ENCODE measurements at regions not wholly inside any gene's neighbourhood (a gene's known extent, or its start where the extent isn't known, plus 50 kb on each side); places are given as distances from the start of the nearest gene placed in this dataset.

- TF ChIP-seq CTCF (IDR thresholded peaks at IDR 0.05) = no peak
- no peak for TF ChIP-seq POLR2A (IDR thresholded peaks at IDR 0.05)
- intact Hi-C loops (cut with DNase I) = no loop called here
- H3K27ac ChIP-seq = no peak overlapping the region
- no peak overlapping the region for H3K4me3 ChIP-seq
- DNase-seq (no peak), ATAC-seq (no peak)
- H3K36me3 ChIP-seq (replicated peaks in 1 of 2; ENCODE audit: insufficient read depth in 1 of 2, low read depth in 2 of 2) = no peaks in the 10 kb centered on the region
- H3K4me1 ChIP-seq = no peaks in the 10 kb centered on the region
- no peaks in the 10 kb centered on the region for H3K9me3 ChIP-seq
- no peaks in the 10 kb centered on the region for H3K27me3 ChIP-seq
- WGBS, 2 donors = 55 to 68% methylated on average over 4 of the region's 4 CpGs
These were observed 180.4 kb upstream of the JARID2 start for GRCh38 chr6:15065261-15065989.

DNA sequence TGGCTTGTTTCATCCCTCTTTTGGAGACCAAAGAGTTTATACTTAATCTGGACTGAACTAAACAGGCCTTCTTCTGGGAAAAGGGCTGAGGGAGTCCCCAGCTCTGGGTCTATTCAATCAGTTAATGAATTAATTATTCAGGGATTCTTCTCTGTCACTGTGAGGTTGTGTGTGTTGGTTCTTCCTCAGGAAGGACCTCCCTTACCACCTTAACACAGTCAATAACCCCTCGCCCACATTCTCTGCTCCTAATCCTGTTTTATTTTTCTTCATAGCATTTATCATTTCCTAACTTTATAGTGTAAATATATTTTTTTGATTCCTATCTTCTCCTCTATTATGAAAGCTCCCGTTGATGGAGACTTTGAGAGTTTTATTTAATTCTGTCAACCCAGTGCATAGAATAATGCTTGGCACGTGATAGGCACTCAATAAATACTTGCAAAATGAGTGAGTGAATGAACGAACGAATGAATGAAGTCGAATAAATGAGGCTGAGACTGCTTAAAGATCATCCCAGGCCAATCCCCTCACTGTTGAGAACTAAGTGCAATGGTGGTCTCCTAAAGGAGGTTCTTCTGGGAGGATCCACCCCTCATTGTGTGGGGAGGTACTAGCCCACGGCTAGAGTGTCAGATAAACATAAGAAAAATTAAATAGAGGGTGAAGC is 179.6 kb upstream of the JARID2 start:
- peak overlapping the region in 2 of 4 donors; percentile 38 to 70 for H3K27ac ChIP-seq
- DNase-seq = no peak
- no peaks in the 10 kb centered on the region for H3K9me3 ChIP-seq
- intact Hi-C loops (cut with DNase I) = no loop called here
- H3K27me3 ChIP-seq = no peaks in the 10 kb centered on the region
- no peaks in the 10 kb centered on the region for H3K36me3 ChIP-seq (replicated peaks in 1 of 2; ENCODE audit: insufficient read depth in 1 of 2, low read depth in 2 of 2)
- no peak for ATAC-seq
- TF ChIP-seq POLR2A (IDR thresholded peaks at IDR 0.05) (no peak), CTCF (IDR thresholded peaks at IDR 0.05) (no peak)
- H3K4me3 ChIP-seq = no peak overlapping the region
- 54 to 57% methylated on average over 7 of the region's 7 CpGs for WGBS, 2 donors
- H3K4me1 ChIP-seq = no peaks in the 10 kb centered on the region

DNA sequence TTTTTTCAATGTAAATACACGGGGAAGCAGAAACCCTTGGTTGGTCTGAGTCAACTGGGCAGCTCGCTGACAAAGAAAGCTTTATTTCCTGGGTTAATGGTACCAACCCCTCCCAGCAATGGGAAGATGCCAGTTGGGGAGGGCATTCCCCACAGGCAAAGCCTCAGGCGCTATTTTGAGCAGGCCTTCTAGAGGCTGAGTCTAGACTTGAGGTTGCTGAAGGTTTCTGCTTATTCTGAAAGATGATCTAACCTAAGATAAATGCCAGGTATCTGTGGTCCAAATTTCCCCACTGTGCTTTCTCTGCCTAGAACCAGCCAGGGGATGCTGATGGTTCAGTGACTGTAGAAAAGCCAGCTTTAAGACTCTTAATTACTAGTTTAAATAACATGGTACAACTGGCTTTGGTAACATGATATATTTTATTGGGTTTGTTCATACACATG is 172.5 kb upstream of the JARID2 start:
- no peak for DNase-seq
- intact Hi-C loops (cut with DNase I) = no loop called here
- Histone ChIP-seq H3K4me3 (no peak overlapping the region), H3K4me1 (no peaks in the 10 kb centered on the region), H3K9me3 (no peaks in the 10 kb centered on the region), H3K27ac (no peak overlapping the region), H3K27me3 (no peaks in the 10 kb centered on the region), H3K36me3 (replicated peaks in 1 of 2; ENCODE audit: insufficient read depth in 1 of 2, low read depth in 2 of 2) (no peaks in the 10 kb centered on the region)
- no peak for ATAC-seq
- TF ChIP-seq POLR2A (IDR thresholded peaks at IDR 0.05) = no peak
- TF ChIP-seq CTCF (IDR thresholded peaks at IDR 0.05) = no peak
- 78 to 100% methylated on average over 1 to 3 of the region's 3 CpGs for WGBS, 2 donors

- ATAC-seq (no peak), DNase-seq (no peak)
- WGBS, 2 donors = 90 to 91% methylated on average over 14 of the region's 14 CpGs
- no peaks in the 10 kb centered on the region for H3K9me3 ChIP-seq
- H3K27me3 ChIP-seq = no peaks in the 10 kb centered on the region
- H3K4me1 ChIP-seq = no peaks in the 10 kb centered on the region
- H3K4me3 ChIP-seq = no peak overlapping the region
- intact Hi-C loops (cut with DNase I) = no loop called here
- TF ChIP-seq CTCF (IDR thresholded peaks at IDR 0.05) = no peak
- TF ChIP-seq POLR2A (IDR thresholded peaks at IDR 0.05) = no peak
- no peak overlapping the region for H3K27ac ChIP-seq
- H3K36me3 ChIP-seq (replicated peaks in 1 of 2; ENCODE audit: insufficient read depth in 1 of 2, low read depth in 2 of 2) = no peaks in the 10 kb centered on the region
These were observed 171.9 kb upstream of the JARID2 start for GRCh38 chr6:15073883-15074465.

Measured in body of pancreas (tissue), 4 donors.